Neural progenitor cell (in vitro differentiated cells): ENCODE measurements at regions not wholly inside any gene's neighbourhood (a gene's known extent, or its start where the extent isn't known, plus 50 kb on each side); places are given as distances from the start of the nearest gene placed in this dataset.

ENCODE experiments used
- DNase-seq: peaks from one replicate; pipeline ENCODE4 v3.0.0-alpha.2; 2016; ENCODE audit warnings: low spot score
- H2AFZ ChIP-seq: fragments of 200-600 bp; sonication (generic); replicated peaks from 2 replicates; pipeline ENCODE4 v1.6.1; 2016; ENCODE audit warnings: antibody characterized with exemption
- H3F3A ChIP-seq: fragments of 200-600 bp; sonication (generic); 2 replicates; pipeline ENCODE4 v1.6.1; 2016; ENCODE audit warnings: antibody characterized with exemption, low read depth
- H3K27ac ChIP-seq: fragments of 200-600 bp; sonication (generic); 2 replicates; pipeline ENCODE4 v1.5.1; 2016; ENCODE audit warnings: mild to moderate bottlenecking
- H3K27me3 ChIP-seq: fragments of 200-600 bp; sonication (generic); 2 replicates; pipeline ENCODE4 v1.6.1; 2016; ENCODE audit warnings: mild to moderate bottlenecking, moderate library complexity
- H3K36me3 ChIP-seq: fragments of 200-600 bp; sonication (generic); 2 replicates; pipeline ENCODE4 v1.5.1; 2016
- H3K4me1 ChIP-seq: fragments of 200-600 bp; sonication (generic); 2 replicates; pipeline ENCODE4 v1.6.1; 2016; ENCODE audit warnings: mixed run types
- H3K4me2 ChIP-seq: fragments of 200-600 bp; sonication (generic); 2 replicates; pipeline ENCODE4 v1.6.1; 2016
- H3K4me3 ChIP-seq: fragments of 200-600 bp; sonication (generic); 2 replicates; pipeline ENCODE4 v1.5.1; 2016
- H3K79me2 ChIP-seq: fragments of 200-600 bp; sonication (generic); 2 replicates; pipeline ENCODE4 v1.6.1; 2016; ENCODE audit warnings: low read depth
- H3K9ac ChIP-seq: fragments of 200-600 bp; sonication (generic); 2 replicates; pipeline ENCODE4 v1.6.1; 2016
- H3K9me3 ChIP-seq: fragments of 200-600 bp; sonication (generic); 2 replicates; pipeline ENCODE4 v1.5.1; 2016; ENCODE audit warnings: low read depth
- H4K20me1 ChIP-seq: fragments of 200-600 bp; sonication (generic); 2 replicates; pipeline ENCODE4 v1.6.1; 2016; ENCODE audit warnings: low read depth
- H3K27ac Mint-ChIP-seq: 3 replicates; pipeline ENCODE4 v1.8.0; 2021; ENCODE audit warnings: mixed read lengths
- H3K27me3 Mint-ChIP-seq: 2 replicates; pipeline ENCODE4 v1.8.0; 2022; ENCODE audit warnings: low read depth, mild to moderate bottlenecking, inconsistent platforms, moderate library complexity, mixed read lengths; ENCODE audit not compliant: insufficient read depth
- H3K36me3 Mint-ChIP-seq: 3 replicates; pipeline ENCODE4 v1.8.0; 2021; ENCODE audit warnings: mixed read lengths
- H3K4me1 Mint-ChIP-seq: 3 replicates; pipeline ENCODE4 v1.8.0; 2021; ENCODE audit warnings: mixed read lengths
- H3K4me3 Mint-ChIP-seq: 3 replicates; pipeline ENCODE4 v1.8.0; 2021; ENCODE audit warnings: mild to moderate bottlenecking, moderate library complexity, mixed read lengths
- H3K9me3 Mint-ChIP-seq: 3 replicates; pipeline ENCODE4 v1.8.0; 2020; ENCODE audit warnings: mixed read lengths
- CTCF ChIP-seq: fragments of 200-600 bp; sonication (generic); IDR thresholded peaks from 2 replicates; pipeline ENCODE4 v1.5.1; 2017; ENCODE audit warnings: antibody characterized with exemption, mild to moderate bottlenecking
- EZH2 ChIP-seq: fragments of 200-600 bp; sonication (generic); IDR thresholded peaks from 2 replicates; pipeline ENCODE4 v1.6.1; 2017; ENCODE audit warnings: antibody characterized with exemption, mild to moderate bottlenecking, moderate library complexity
- EZH2phosphoT487 ChIP-seq: fragments of 200-600 bp; sonication (generic); IDR thresholded peaks from 2 replicates; pipeline ENCODE4 v1.6.1; 2017; ENCODE audit warnings: antibody characterized with exemption

GRCh38 chr16:35746963-35747657, 2287.7 kb downstream of the TP53TG3F start:
- no peaks in the 10 kb centered on the region for H3K36me3 ChIP-seq
- H3K79me2 ChIP-seq: no peaks in the 10 kb centered on the region
- H3K9me3 ChIP-seq: peaks cover 3% of the 10 kb centered on the region
- H3K27ac ChIP-seq: no peak overlapping the region
- H3K9me3 Mint-ChIP-seq: peaks cover 48% of the 10 kb centered on the region
- H3K27me3 ChIP-seq: no peaks in the 10 kb centered on the region
- no peaks in the 10 kb centered on the region for H3K4me1 ChIP-seq
- H3K27me3 Mint-ChIP-seq: peaks cover 5% of the 10 kb centered on the region
- TF ChIP-seq CTCF (no peak), EZH2phosphoT487 (no peak), EZH2 (no peak)
- H3K4me2 ChIP-seq: no peak overlapping the region
- H3K36me3 Mint-ChIP-seq: no peaks in the 10 kb centered on the region
- no peak for DNase-seq
- no peak overlapping the region for H3K4me3 Mint-ChIP-seq
- H3K9ac ChIP-seq: no peak overlapping the region
- H3K27ac Mint-ChIP-seq: no peak overlapping the region
- H3F3A ChIP-seq: no peaks in the 10 kb centered on the region
- H3K4me1 Mint-ChIP-seq: no peaks in the 10 kb centered on the region
- no peak overlapping the region for H3K4me3 ChIP-seq
- H4K20me1 ChIP-seq: no peaks in the 10 kb centered on the region
- H2AFZ ChIP-seq: no peak overlapping the region

- H3K9me3 ChIP-seq: peaks cover 3% of the 10 kb centered on the region
- no peak for DNase-seq
- H3K4me1 Mint-ChIP-seq: no peaks in the 10 kb centered on the region
These were observed 2288.4 kb downstream of the TP53TG3F start for GRCh38 chr16:35747658-35748455.

GRCh38 chr16:35748621-35749252, 2289.3 kb downstream of the TP53TG3F start:
- H4K20me1 ChIP-seq: no peaks in the 10 kb centered on the region

More at GRCh38 chr16:35747658-35748455, 2288.4 kb downstream of the TP53TG3F start:
- no peaks in the 10 kb centered on the region for H3K36me3 ChIP-seq
- Mint-ChIP-seq H3K36me3 (no peaks in the 10 kb centered on the region), H3K27ac (no peak overlapping the region), H3K4me3 (no peak overlapping the region), H3K9me3 (peaks cover 45% of the 10 kb centered on the region), H3K27me3 (peaks cover 5% of the 10 kb centered on the region)
- no peak overlapping the region for H3K4me2 ChIP-seq
- no peaks in the 10 kb centered on the region for H3K4me1 ChIP-seq
- no peak for TF ChIP-seq EZH2
- TF ChIP-seq CTCF: no peak
- TF ChIP-seq EZH2phosphoT487: no peak
- H4K20me1 ChIP-seq: no peaks in the 10 kb centered on the region
- no peaks in the 10 kb centered on the region for H3K79me2 ChIP-seq
- H3K27me3 ChIP-seq: no peaks in the 10 kb centered on the region
- no peaks in the 10 kb centered on the region for H3F3A ChIP-seq
- no peak overlapping the region for H3K27ac ChIP-seq
- no peak overlapping the region for H3K9ac ChIP-seq
- H2AFZ ChIP-seq: no peak overlapping the region
- H3K4me3 ChIP-seq: no peak overlapping the region

More at GRCh38 chr16:35748621-35749252, 2289.3 kb downstream of the TP53TG3F start:
- Histone ChIP-seq H3K4me3 (no peak overlapping the region), H2AFZ (no peak overlapping the region), H3K4me2 (no peak overlapping the region), H3K4me1 (no peaks in the 10 kb centered on the region), H3K79me2 (no peaks in the 10 kb centered on the region), H3K27me3 (no peaks in the 10 kb centered on the region), H3K9me3 (peaks cover 3% of the 10 kb centered on the region), H3K36me3 (no peaks in the 10 kb centered on the region), H3K9ac (no peak overlapping the region), H3K27ac (no peak overlapping the region), H3F3A (no peaks in the 10 kb centered on the region)
- TF ChIP-seq EZH2phosphoT487: no peak
- TF ChIP-seq CTCF: no peak
- no peak for TF ChIP-seq EZH2
- no peak overlapping the region for H3K4me3 Mint-ChIP-seq
- peaks cover 8% of the 10 kb centered on the region for H3K27me3 Mint-ChIP-seq
- H3K4me1 Mint-ChIP-seq: no peaks in the 10 kb centered on the region
- H3K9me3 Mint-ChIP-seq: peaks cover 43% of the 10 kb centered on the region
- H3K36me3 Mint-ChIP-seq: no peaks in the 10 kb centered on the region
- no peak overlapping the region for H3K27ac Mint-ChIP-seq
- DNase-seq: no peak
